GM12878 (cell line): ENCODE measurements at regions not wholly inside any gene's neighbourhood (a gene's known extent, or its start where the extent isn't known, plus 50 kb on each side); places are given as distances from the start of the nearest gene placed in this dataset.

Experiments
- HCFC1 ChIP-seq: fragments of 150-350 bp; IDR thresholded peaks from 2 replicates; pipeline ENCODE4 v1.6.1; 2014; ENCODE audit warnings: low read length
- HDAC2 ChIP-seq: fragments of 200-600 bp; sonication (generic); IDR thresholded peaks from 2 replicates; pipeline ENCODE4 v1.6.1; 2017
- LARP7 ChIP-seq: fragments of 450-650 bp; IDR thresholded peaks from 2 replicates; pipeline ENCODE4 v1.6.1; 2017; ENCODE audit warnings: mild to moderate bottlenecking
- NFXL1 ChIP-seq: fragments of 450-650 bp; IDR thresholded peaks from 2 replicates; pipeline ENCODE4 v1.6.1; 2017; ENCODE audit warnings: antibody characterized with exemption, mild to moderate bottlenecking, borderline replicate concordance
- NR2C2 ChIP-seq: IDR thresholded peaks from 2 replicates; pipeline ENCODE4 v1.6.1; 2011; ENCODE audit warnings: borderline replicate concordance, low read depth; ENCODE audit not compliant: control insufficient read depth, insufficient read length
- ZZZ3 ChIP-seq: IDR thresholded peaks from 2 replicates; pipeline ENCODE4 v1.6.1; 2011; ENCODE audit warnings: low read depth; ENCODE audit not compliant: control insufficient read depth, insufficient read length
- TF ChIP-seq, protein P1 (sequence below): fragments of 450-650 bp; IDR thresholded peaks from 2 replicates; pipeline ENCODE4 v1.6.1; 2018; ENCODE audit warnings: borderline replicate concordance, mild to moderate bottlenecking; ENCODE audit not compliant: partially characterized antibody
- TF ChIP-seq, protein P2 (sequence below), 3 experiments: IDR thresholded peaks in 2 of 3; conservative IDR thresholded peaks in 1 of 3; 2 replicates each; pipeline ENCODE4 v1.5.1; 2011; ENCODE audit warnings: low read depth in 3 of 3, low read length in 3 of 3, mild to moderate bottlenecking in 3 of 3, control low read depth in 2 of 3, moderate library complexity in 2 of 3, inconsistent platforms in 1 of 3, mixed read lengths in 1 of 3; ENCODE audit not compliant: control insufficient read depth in 2 of 3, insufficient read depth in 1 of 3; ENCODE audit errors: extremely low read depth in 1 of 3

DNA sequence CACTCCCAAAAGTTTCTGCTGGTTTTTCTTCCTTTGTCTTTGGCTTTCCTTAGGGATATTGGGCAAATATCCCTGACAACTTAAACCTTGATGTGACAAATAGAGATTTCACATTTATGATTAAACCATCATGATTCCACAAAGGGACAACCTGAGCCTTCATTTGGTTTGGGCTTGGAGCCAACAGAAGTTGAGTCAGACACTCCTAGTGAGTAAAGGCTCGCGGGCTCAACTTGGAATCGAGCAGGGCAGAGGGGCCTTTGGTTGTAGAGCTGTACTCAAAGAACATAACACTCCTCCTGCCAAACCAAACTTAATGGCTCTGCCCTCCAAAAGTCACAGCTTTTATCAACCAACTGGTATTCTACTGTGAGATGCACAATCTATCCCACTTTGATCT lies 290.2 kb upstream of the MAP3K1 start (continued):
- TF ChIP-seq NR2C2 (no peak), HCFC1 (no peak), NFXL1 (no peak), LARP7 (no peak), ZZZ3 (no peak), HDAC2 (no peak)
- TF ChIP-seq, protein P1, sequence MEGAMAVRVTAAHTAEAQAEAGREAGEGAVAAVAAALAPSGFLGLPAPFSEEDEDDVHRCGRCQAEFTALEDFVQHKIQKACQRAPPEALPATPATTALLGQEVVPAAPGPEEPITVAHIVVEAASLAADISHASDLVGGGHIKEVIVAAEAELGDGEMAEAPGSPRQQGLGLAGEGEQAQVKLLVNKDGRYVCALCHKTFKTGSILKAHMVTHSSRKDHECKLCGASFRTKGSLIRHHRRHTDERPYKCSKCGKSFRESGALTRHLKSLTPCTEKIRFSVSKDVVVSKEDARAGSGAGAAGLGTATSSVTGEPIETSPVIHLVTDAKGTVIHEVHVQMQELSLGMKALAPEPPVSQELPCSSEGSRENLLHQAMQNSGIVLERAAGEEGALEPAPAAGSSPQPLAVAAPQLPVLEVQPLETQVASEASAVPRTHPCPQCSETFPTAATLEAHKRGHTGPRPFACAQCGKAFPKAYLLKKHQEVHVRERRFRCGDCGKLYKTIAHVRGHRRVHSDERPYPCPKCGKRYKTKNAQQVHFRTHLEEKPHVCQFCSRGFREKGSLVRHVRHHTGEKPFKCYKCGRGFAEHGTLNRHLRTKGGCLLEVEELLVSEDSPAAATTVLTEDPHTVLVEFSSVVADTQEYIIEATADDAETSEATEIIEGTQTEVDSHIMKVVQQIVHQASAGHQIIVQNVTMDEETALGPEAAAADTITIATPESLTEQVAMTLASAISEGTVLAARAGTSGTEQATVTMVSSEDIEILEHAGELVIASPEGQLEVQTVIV = no peak
- TF ChIP-seq, protein P2, sequence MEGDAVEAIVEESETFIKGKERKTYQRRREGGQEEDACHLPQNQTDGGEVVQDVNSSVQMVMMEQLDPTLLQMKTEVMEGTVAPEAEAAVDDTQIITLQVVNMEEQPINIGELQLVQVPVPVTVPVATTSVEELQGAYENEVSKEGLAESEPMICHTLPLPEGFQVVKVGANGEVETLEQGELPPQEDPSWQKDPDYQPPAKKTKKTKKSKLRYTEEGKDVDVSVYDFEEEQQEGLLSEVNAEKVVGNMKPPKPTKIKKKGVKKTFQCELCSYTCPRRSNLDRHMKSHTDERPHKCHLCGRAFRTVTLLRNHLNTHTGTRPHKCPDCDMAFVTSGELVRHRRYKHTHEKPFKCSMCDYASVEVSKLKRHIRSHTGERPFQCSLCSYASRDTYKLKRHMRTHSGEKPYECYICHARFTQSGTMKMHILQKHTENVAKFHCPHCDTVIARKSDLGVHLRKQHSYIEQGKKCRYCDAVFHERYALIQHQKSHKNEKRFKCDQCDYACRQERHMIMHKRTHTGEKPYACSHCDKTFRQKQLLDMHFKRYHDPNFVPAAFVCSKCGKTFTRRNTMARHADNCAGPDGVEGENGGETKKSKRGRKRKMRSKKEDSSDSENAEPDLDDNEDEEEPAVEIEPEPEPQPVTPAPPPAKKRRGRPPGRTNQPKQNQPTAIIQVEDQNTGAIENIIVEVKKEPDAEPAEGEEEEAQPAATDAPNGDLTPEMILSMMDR (IDR thresholded peaks at IDR 0.05 in 2 of 3, conservative IDR thresholded peaks at IDR 0.05 in 1 of 3; ENCODE audit: control insufficient read depth in 2 of 3, extremely low read depth in 1 of 3, insufficient read depth in 1 of 3, low read depth in 3 of 3, low read length in 3 of 3) = no peak
- TF ChIP-seq, all 136 proteins: peak for 0
